NCI-H446 (cell line): ENCODE measurements at regions not wholly inside any gene's neighbourhood (a gene's known extent, or its start where the extent isn't known, plus 50 kb on each side); places are given as distances from the start of the nearest gene placed in this dataset.

ENCODE experiments used
- DNase-seq, 2 experiments: peaks; one replicate each; lab custom pipeline; 2025; lab: John Stamatoyannopoulos, UW

- DNase-seq: no peak
Measured at GRCh38 chr18:41630232-41630886, 324.7 kb upstream of the PIK3C3 start.

- no peak for DNase-seq
Measured at GRCh38 chr18:41624460-41624859, 330.6 kb upstream of the PIK3C3 start.

- no peak for DNase-seq
Measured at GRCh38 chr18:41621177-41621576, 333.9 kb upstream of the PIK3C3 start.

- no peak for DNase-seq
Measured at GRCh38 chr18:41618147-41618546, 336.9 kb upstream of the PIK3C3 start.

GRCh38 chr18:41617647-41618046 lies 337.4 kb upstream of the PIK3C3 start:
- no peak for DNase-seq

- DNase-seq: no peak
Measured at GRCh38 chr18:41613003-41613609, 341.9 kb upstream of the PIK3C3 start.

- no peak for DNase-seq
Measured at GRCh38 chr18:41604964-41605363, 350.1 kb upstream of the PIK3C3 start.

GRCh38 chr18:41602034-41602433 lies 353.0 kb upstream of the PIK3C3 start:
- no peak for DNase-seq

- DNase-seq: no peak
Measured at GRCh38 chr18:41600693-41601391, 354.2 kb upstream of the PIK3C3 start.

- DNase-seq: no peak
Measured at GRCh38 chr18:41599466-41599865, 355.6 kb upstream of the PIK3C3 start.

GRCh38 chr18:41594582-41594981 lies 360.5 kb upstream of the PIK3C3 start:
- peak in 1 of 2 experiments; percentile 54 for DNase-seq

GRCh38 chr18:41593171-41593675 lies 361.8 kb upstream of the PIK3C3 start:
- no peak for DNase-seq

GRCh38 chr18:41587976-41588375 lies 367.1 kb upstream of the PIK3C3 start:
- no peak for DNase-seq

GRCh38 chr18:41585512-41585911 lies 369.5 kb upstream of the PIK3C3 start:
- no peak for DNase-seq

- DNase-seq: no peak
Measured at GRCh38 chr18:41579185-41579584, 375.8 kb upstream of the PIK3C3 start.

- DNase-seq: no peak
Measured at GRCh38 chr18:41577529-41577928, 377.5 kb upstream of the PIK3C3 start.

- DNase-seq: no peak
Measured at GRCh38 chr18:41576643-41577042, 378.4 kb upstream of the PIK3C3 start.

GRCh38 chr18:41569867-41570266 lies 385.2 kb upstream of the PIK3C3 start:
- DNase-seq: no peak

- DNase-seq: no peak
Measured at GRCh38 chr18:41561961-41562360, 393.1 kb upstream of the PIK3C3 start.

- no peak for DNase-seq
Measured at GRCh38 chr18:41558715-41559114, 396.3 kb upstream of the PIK3C3 start.

- peak; percentile 20 to 71 for DNase-seq
Measured at GRCh38 chr18:41553716-41554115, 401.3 kb upstream of the PIK3C3 start.

GRCh38 chr18:41548521-41549260 lies 406.3 kb upstream of the PIK3C3 start:
- peak; percentile 45 to 87 for DNase-seq
